NCI-H2029 treated with DMSO at 0.1 percent for 48 hours (cell line): ENCODE measurements at regions not wholly inside any gene's neighbourhood (a gene's known extent, or its start where the extent isn't known, plus 50 kb on each side); places are given as distances from the start of the nearest gene placed in this dataset.

ENCODE experiments used
- DNase-seq: peaks from one replicate; lab custom pipeline; 2025; lab: John Stamatoyannopoulos, UW

DNA sequence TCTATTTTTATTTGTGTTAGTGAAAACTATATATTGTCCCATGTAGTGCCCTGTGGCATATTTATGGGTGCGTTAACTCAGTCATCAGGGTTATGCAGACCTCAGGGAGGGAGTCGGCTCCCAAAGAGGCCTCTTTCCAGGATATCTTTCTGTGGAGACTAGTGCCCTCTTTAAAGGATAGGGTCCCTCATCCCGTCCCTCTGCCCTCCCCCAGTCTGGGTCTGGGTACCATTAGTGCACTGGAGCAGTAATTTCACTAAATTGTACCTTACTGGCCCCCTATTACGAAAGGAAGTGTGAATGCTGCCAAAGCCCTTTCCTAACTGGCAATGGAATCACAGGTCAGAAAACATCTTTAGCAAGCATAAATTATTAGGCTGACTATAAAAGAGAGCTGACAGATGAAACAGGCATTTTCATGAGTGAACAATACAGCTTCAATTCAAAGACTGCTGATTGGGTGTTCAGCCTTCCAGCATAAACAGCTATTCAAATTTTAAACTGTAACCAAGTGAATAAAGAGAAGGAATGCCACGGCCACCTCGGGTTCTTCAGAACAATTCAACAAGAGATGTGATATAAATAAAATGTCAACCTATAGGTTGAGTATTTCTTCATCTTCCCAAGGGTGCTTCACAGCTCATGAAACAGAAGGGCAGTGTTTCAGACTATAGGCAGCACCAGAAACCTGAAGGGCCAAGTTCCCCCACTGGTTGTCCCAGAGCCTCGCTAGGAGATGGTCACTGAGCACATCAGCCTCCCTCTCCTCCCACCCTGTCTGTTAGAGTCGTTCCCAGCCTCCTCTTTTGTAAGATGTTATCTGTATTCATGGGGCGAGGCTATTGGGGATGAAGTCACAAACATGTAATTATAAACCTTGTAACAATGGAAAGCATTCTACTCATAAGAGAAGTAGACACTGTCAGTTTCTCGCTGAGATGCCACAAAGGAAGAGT lies 318.7 kb downstream of the TMEM161B start:
- no peak for DNase-seq

DNA sequence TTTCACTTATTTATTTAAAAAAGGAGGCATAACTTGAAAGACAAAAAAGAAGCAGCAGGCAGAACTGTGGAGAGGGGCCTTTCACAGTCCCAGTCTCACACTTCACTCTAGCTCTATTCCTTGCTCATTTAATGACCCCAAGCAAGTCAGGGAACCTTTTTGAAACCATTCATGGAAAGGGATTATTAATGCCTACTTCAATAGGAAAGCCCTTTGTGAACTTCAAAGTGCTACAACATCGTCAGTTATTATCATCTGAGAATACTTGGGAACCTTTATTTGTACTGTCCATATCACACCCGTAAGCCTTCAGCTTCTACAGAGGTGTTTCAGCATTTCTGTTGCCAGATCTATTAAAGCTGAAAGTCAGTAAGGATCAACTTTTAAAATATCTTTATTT lies 320.2 kb downstream of the TMEM161B start:
- no peak for DNase-seq

GRCh38 chr5:87946271-87946670 lies 322.4 kb downstream of the TMEM161B start:
- DNase-seq: no peak

DNA sequence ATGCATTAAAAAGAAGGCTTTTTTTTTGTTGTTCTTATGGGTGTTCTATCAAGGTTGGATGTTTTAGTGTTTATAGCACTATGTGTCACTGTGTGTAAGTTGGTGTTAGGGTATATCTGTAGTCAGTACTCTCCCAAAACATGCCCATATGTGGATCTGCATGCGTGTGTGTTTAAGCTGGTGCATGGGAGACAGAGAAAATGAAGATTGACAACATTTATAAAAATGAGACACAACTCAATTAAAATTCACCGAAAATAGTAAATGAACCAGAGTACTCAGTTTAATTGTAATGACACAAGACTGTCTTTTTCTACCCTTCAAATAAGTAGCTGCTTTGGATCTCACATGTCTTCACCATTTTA lies 323.4 kb downstream of the TMEM161B start:
- no peak for DNase-seq

DNA sequence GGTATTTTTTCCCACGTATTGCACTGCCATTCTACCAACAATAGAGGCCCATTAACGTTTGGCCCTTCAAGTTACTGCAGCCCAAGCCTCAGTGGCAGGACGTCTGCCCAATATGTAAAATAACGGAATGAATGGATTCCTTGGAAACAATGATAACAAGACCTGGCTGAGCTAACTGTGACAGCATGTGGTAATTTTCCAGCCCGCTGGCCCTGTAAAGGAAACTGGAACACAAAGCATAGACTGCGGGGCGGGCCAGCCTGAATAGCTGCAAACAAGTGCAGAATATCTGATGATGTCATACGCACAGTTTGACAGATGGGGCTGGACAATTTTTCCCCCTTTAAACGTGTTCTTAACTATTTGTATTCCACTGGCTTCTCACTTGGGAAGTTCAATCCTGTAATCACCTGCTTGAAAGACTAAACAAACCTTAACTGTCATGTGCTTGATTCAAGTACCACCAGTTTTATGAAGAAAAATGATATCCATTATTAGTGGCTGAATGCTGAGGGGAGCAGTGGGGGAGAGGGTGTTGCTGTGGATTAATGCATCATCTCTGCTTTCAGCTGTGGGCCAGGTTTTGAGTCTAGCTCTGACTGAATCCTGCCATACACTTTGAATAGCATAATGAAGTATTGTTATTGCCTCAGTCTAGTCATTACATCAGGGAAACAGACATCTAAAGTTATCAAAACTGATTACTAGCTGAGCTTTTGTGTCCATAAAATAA lies 323.9 kb downstream of the TMEM161B start:
- no peak for DNase-seq

DNA sequence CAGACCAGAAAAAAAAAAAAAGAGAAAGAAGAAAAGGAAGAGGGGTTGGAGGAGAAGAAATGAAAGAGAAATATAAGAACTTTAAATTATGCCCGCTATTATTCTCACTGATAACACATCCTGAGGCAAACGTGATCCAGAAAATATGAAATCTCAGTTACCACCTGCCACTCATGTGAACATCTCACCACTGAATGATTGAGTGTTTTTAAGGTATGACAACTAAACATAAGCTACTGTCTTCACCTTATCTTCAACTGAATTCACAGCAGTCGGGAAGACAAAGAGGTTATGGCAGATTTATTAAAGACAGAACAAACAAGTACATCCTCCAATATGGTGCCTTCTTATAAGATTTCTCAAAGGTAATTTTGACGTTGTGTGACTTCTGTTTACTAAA lies 327.9 kb downstream of the TMEM161B start:
- DNase-seq: no peak

- no peak for DNase-seq
Observed at GRCh38 chr5:87936667-87937066, 332.0 kb downstream of the TMEM161B start.

GRCh38 chr5:87924436-87924835 lies 344.2 kb downstream of the TMEM161B start:
- DNase-seq: no peak

GRCh38 chr5:87916320-87916719 lies 352.3 kb downstream of the TMEM161B start:
- no peak for DNase-seq

DNA sequence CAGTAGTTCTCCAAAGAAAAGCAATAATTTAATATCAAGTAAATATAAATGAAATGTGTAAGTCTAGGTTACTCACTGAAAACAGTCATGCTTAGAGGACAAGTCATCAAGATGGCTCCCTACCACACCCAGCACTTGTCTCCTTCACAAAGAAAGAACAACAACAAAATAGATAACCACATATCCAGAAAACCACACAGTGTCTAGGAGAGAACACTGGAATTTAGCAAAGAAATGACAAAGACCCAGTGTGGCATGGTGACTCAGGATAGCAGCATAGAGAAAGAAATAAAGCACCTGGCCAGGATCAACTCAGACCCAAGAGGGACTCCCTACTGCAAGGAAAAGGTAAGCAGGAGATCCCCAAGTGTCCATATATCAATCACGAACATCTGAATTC lies 356.2 kb downstream of the TMEM161B start:
- DNase-seq: no peak

GRCh38 chr5:87909382-87909781 lies 359.3 kb downstream of the TMEM161B start:
- DNase-seq: no peak

- DNase-seq: no peak
Observed at GRCh38 chr5:87906962-87907361, 361.7 kb downstream of the TMEM161B start.

DNA sequence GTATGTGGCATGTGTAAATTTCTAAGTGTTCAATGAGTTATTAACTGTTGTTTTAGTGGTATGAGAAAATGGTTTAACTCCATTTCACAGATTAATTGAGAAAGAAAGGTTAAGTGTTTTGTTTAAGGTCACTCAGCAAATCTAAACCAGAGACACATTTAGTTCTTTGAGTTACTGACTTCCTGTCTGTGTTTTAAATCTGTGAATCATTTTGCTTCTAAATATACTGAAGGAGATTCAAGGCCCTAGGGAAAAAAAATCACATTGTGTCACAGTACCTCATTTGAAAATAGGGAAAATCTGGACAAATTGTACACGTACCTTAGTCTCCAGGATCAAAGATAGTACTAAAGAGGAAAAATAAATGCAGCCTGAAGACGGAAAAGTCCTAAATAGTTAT lies 368.2 kb downstream of the TMEM161B start:
- DNase-seq: no peak

GRCh38 chr5:87899721-87900131 lies 368.9 kb downstream of the TMEM161B start:
- DNase-seq: no peak

DNA sequence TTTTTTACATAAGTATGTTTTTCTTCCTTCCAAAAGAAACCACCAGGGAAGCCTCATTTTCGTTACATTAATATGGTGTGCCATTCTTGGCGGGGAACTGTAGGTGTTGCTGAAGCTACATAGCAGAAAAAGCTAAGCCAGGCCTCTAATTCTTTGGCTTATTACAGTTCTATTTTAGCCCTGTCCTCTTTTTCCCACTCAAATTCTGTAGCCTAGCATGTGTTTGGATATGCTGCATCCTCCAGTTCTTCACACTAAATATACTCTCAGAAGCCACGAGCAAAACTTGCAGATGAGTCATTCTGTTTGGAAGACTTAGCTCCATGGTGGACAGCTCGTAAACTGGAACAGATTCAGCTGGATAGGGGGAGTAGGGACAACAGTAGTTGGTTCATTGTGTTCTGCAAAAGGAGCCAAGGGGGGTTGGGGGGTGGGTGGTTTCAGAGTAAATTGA lies 369.4 kb downstream of the TMEM161B start:
- DNase-seq: no peak

DNA sequence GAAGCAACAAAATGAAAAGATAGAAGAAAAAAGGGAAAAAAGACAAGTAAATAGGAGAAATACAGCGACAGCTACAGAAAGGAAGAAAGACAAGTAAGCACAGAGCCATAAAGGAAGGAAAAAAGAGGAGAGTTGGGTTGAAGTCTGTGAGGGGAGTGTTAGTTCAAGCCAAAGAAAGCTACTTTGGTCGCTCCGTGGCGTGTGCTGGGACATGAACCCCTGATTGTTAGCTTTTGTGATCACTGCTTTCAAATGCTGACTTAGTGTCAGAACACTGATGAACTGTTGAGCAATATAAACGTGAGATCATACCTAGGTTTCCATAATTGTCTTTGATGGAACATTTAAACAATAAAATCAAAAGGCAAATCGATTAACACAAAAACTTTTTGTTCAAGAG lies 370.1 kb downstream of the TMEM161B start:
- DNase-seq: no peak

GRCh38 chr5:87888139-87888538 lies 380.5 kb downstream of the TMEM161B start:
- no peak for DNase-seq

- no peak for DNase-seq
Observed at GRCh38 chr5:87887247-87887646, 381.4 kb downstream of the TMEM161B start.

DNA sequence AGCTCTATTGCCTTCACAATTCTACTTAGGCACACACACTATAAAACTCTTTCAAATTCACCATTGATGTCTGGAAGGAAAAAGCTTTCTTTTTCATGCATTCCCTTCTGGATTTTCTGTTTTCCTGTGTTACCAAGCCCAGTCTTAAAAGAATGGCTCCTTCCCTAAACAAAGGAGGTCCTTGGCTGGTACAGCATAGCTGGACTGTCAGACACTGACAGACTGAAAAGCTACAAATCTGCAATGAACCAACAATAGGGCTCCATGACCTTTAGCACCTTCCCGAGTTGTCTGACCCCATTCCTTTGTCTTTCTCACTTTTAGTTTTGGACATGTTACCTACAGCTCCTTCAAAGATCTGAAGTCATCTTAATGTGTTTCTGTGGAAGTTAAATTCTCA lies 382.5 kb downstream of the TMEM161B start:
- no peak for DNase-seq

DNA sequence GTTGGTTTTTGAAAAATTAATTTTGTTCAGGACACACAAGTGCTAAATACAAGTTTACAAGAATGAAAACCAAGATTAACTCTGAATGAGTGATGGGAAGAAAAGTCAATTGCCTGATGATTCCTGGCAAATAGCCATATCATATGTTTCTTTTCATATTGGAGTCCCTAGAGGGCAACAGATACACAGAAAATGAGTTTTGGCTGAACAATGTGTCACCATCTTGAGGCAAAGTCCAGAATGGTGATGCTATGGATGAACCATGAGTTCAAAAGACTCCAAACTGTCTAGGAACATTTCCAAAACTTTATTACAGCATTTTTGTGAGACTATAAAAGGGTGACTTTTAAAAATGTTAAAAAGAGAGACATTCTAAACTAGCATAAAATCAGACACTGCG lies 382.9 kb downstream of the TMEM161B start:
- no peak for DNase-seq

- DNase-seq: no peak
Observed at GRCh38 chr5:87877495-87877894, 391.1 kb downstream of the TMEM161B start.

DNA sequence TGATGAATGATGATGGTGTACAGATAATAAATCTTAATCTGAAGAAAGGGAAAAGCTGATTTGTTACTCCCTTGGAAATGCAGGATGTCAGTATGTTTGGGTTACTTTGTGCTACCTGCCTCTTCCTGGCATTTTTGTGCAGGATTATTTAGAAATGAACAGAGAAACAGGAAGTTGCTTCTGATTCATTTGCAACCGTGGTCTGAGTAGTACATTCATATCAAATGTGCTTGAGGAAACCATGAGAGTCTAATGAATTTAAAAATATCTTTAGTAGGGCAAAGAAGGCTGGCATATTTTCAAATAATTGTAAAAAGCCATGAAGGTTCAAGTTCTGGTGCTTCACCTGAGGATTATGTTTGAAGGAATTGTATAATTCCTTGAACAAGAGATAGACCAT lies 391.6 kb downstream of the TMEM161B start:
- DNase-seq: no peak

- no peak for DNase-seq
Observed at GRCh38 chr5:87876616-87877015, 392.0 kb downstream of the TMEM161B start.
